ENCODE measurements at regions not wholly inside any gene's neighbourhood (a gene's known extent, or its start where the extent isn't known, plus 50 kb on each side); places are given as distances from the start of the nearest gene placed in this dataset.
A peak's percentile ranks its signal among the peaks of the same experiment; 100 is the strongest.

DNA sequence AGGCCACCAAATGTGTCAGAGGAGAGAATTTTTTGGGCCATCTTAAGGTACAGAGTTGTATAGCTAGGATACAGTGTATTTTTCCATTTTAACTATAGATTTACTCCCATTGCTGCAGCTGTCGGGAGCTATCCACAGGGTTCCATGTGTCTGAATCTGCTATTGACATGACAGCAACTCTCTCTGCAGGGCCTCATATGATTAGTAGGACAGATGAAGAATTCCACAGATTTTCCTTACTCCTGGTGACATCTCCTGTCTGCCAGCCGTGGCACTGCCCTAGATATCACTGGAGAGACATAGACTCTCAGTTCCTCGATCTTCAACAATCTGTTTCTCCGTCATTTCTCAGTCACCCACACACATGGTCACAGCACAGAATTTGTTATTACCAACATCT, 86.5 kb downstream of the SPCS3 start:
- in situ Hi-C loops (cut with MboI; ENCODE audit: low sequenced_read_pairs, unreplicated experiment), result no loop called here
- TF ChIP-seq, protein P1, sequence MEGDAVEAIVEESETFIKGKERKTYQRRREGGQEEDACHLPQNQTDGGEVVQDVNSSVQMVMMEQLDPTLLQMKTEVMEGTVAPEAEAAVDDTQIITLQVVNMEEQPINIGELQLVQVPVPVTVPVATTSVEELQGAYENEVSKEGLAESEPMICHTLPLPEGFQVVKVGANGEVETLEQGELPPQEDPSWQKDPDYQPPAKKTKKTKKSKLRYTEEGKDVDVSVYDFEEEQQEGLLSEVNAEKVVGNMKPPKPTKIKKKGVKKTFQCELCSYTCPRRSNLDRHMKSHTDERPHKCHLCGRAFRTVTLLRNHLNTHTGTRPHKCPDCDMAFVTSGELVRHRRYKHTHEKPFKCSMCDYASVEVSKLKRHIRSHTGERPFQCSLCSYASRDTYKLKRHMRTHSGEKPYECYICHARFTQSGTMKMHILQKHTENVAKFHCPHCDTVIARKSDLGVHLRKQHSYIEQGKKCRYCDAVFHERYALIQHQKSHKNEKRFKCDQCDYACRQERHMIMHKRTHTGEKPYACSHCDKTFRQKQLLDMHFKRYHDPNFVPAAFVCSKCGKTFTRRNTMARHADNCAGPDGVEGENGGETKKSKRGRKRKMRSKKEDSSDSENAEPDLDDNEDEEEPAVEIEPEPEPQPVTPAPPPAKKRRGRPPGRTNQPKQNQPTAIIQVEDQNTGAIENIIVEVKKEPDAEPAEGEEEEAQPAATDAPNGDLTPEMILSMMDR (IDR thresholded peaks at IDR 0.05; ENCODE audit: borderline replicate concordance, control extremely low read depth, extremely low read depth, insufficient read depth, missing control alignments), result no peak
- DNase-seq (ENCODE audit: low spot score), result no peak

DNA sequence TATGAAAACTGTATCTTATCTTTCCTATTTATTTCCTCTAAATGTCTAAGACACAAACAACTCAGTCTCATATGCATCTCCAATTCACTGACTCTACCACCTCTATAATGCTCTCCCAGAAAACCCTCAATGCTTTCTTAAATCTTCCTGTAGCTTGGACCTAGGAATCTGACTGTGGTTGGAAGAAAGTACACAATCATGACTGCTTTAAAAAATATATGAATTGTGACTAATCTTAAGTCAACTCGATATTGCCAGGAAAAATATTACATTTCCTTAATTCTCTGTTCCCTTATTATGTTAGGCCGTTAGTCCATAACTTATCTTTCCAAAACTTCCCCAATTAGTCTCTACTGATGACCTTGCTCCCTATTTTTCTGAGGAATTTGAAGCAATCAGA, 87.0 kb downstream of the SPCS3 start:
- in situ Hi-C loops (cut with MboI; ENCODE audit: low sequenced_read_pairs, unreplicated experiment), result no loop called here
- TF ChIP-seq, protein P1 (IDR thresholded peaks at IDR 0.05; ENCODE audit: borderline replicate concordance, control extremely low read depth, extremely low read depth, insufficient read depth, missing control alignments), result no peak
- DNase-seq (ENCODE audit: low spot score), result no peak

DNA sequence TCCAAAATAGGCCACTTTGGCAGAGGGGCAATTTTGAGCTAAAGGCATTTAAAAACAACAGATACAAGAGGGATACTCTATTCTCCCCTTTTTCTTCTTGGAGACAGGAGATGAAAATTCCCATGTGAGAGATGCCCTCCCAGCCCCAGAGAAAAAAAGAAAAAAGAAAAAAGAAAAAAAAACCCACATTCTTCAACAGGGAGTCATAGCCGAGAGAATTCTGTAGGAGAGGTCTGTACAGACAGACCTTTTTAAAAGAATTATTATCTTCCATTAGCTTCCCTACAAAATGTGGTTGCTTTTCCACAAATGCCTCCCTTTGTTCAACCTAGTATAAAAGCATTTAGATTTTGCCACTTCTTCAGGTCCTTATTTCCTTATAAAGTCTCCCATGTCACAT, 89.9 kb downstream of the SPCS3 start:
- no peak for DNase-seq (ENCODE audit: low spot score)
- in situ Hi-C loops (cut with MboI; ENCODE audit: low sequenced_read_pairs, unreplicated experiment), result no loop called here
- TF ChIP-seq, protein P1 (IDR thresholded peaks at IDR 0.05; ENCODE audit: borderline replicate concordance, control extremely low read depth, extremely low read depth, insufficient read depth, missing control alignments), result no peak

DNA sequence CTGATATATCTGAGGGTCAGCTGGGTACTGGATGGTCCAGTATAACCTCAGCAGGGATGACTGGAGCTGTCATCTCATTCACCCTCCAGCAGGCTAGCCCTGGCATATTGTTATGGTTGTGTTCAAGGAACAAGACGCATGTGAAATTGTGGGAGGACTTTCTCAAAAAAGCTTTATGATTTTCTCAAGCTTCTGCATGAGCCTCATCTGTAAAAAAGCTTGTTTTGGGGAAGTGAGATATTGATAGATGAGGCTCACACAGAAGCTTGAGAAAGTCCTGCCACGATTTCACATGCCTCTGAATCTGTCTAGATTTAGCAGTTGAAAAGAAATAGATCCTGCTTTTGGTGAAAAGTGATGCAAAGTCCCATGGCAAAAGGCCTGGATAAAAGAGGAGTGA, 93.4 kb downstream of the SPCS3 start:
- TF ChIP-seq, protein P1 (IDR thresholded peaks at IDR 0.05; ENCODE audit: borderline replicate concordance, control extremely low read depth, extremely low read depth, insufficient read depth, missing control alignments), result no peak
- DNase-seq (ENCODE audit: low spot score), result peak; percentile 48
- in situ Hi-C loops (cut with MboI; ENCODE audit: low sequenced_read_pairs, unreplicated experiment), result no loop called here

DNA sequence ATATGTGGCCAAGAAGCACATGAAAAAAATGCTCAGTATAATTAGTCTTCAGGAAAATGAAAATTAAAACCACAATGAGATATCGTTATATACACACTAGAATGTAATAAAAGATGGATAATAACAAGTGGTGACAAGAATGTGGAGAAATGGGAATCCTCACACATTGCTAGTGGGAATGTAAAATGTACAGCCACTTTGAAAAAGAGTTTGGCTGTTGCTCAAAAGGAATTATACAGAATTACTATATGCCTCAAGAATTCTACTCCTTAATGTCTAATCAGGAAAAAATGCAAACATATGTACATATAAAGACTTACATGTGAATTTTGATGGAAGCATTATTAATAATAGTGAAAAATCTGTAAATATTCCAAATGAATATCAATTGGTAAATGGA, 102.2 kb downstream of the SPCS3 start:
- in situ Hi-C loops (cut with MboI; ENCODE audit: low sequenced_read_pairs, unreplicated experiment), result no loop called here
- TF ChIP-seq, protein P1 (IDR thresholded peaks at IDR 0.05; ENCODE audit: borderline replicate concordance, control extremely low read depth, extremely low read depth, insufficient read depth, missing control alignments), result no peak
- no peak for DNase-seq (ENCODE audit: low spot score)

DNA sequence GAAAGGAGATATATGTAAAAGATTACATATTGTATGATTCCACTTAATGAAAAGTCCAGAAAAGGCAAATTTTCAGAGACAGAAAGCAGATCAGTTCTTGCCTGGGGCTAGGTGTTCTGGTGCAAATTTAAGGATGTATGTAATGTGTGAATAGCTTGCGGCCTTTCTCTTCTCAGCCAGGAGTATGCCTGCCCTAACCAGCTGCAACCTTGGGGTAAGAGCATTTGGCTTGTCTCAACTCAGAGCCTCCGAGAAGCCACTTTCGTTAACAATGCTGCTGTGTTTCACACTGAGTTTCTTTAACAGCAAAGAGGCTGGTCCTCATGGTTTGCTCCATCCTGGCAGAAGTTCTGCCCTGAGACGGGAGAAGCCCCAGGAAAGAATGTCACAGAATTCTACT, 102.7 kb downstream of the SPCS3 start:
- TF ChIP-seq, protein P1 (IDR thresholded peaks at IDR 0.05; ENCODE audit: borderline replicate concordance, control extremely low read depth, extremely low read depth, insufficient read depth, missing control alignments), result no peak
- in situ Hi-C loops (cut with MboI; ENCODE audit: low sequenced_read_pairs, unreplicated experiment), result no loop called here
- DNase-seq (ENCODE audit: low spot score), result no peak

DNA sequence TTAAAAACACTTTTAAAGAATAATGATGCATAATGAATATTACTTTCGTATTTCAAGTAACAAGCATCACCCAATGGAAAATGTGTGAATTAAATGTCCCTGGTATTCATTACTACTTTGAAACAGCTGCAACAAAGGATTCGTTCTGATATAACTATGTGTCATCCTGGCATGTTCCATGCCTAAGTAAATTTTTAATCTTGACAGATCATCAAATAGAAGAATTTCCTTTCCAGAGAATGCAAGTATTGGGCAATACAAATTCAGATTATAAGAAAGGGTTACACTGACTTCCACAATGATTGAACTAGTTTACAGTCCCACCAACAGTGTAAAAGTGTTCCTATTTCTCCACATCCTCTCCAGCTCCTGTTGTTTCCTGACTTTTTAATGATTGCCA, 105.3 kb downstream of the SPCS3 start:
- DNase-seq (ENCODE audit: low spot score), result no peak

More for the DNA sequence above, 105.3 kb downstream of the SPCS3 start:
- TF ChIP-seq, protein P1 (IDR thresholded peaks at IDR 0.05; ENCODE audit: borderline replicate concordance, control extremely low read depth, extremely low read depth, insufficient read depth, missing control alignments), result no peak
- in situ Hi-C loops (cut with MboI; ENCODE audit: low sequenced_read_pairs, unreplicated experiment), result no loop called here
